GM19372 (cell line): ENCODE measurements at regions not wholly inside any gene's neighbourhood (a gene's known extent, or its start where the extent isn't known, plus 50 kb on each side); places are given as distances from the start of the nearest gene placed in this dataset.

ENCODE experiments used
- ATAC-seq: cut with Tn5 transposase; IDR thresholded peaks from one replicate; pipeline ENCODE4 v1.9.1; 2021; ENCODE audit warnings: mild to moderate bottlenecking, low read depth, moderate library complexity; ENCODE audit not compliant: unreplicated experiment

DNA sequence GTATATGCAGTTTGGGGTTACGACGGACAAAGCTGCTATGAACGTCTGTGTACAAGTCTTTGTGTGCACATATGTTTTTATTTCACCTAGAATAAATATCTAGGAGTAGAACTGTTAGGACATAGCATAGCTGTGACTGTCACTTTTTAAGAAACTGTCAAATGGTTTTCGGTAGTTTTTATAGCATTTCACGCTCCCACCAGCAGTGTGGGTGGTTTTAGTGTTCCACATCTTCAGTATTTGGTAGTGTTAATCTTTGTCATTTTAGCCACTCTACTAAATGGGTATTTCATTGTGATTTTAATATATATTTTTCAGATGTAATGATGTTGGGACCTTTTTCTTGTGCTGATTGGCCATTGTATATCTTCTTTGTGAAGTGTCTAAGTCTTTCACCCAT, 109.1 kb upstream of the BCAT1 start:
- ATAC-seq = no peak

DNA sequence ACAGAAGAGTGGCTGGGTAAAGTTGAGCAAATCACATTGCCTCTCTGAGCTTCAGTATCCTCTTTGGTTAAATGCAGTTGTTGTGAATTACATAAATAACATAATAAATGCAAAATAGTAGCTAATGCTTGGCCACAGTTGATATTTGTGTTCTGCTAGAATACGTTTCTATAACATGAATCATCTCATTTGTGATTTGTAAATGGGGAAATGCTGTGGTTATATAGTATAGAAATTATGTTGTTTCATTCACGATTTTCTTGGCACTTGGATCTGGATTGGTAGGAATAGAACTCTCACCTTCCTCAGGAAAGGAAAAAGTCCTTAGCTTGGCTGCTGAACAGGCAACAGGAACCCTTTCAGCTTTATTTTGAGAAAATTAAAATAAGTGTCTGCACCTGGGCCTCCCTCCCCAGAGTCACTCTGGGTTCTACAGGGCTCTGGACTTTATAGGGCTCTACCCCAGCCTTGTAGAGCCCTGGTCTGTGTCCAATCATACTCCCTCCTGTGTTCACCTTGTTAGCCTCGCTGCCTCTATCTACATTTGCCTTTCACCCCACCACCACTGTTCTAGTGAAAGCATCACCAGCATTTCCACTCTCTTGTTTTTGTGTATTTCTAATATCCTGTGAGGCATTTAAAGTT, 107.7 kb upstream of the BCAT1 start:
- ATAC-seq = no peak

GRCh38 chr12:25056011-25056410, 107.1 kb upstream of the BCAT1 start:
- no peak for ATAC-seq

GRCh38 chr12:25054783-25055144, 105.9 kb upstream of the BCAT1 start:
- ATAC-seq = no peak

- ATAC-seq = no peak
Measured at GRCh38 chr12:25054076-25054782, 105.3 kb upstream of the BCAT1 start.

DNA sequence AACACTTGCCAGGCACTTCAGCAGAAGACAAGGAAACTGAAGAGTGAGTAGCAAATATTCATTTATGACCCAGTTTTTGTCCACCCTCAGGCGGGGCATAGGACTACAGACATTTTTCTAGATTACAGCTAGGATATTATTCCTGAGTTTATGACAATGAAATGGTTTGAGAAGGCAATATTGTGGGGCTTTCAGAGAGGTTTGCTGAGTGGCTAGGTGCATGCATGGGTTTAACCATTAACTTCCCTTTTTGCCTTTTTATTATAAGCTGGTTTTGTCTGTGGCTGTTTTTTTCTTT, 104.0 kb upstream of the BCAT1 start:
- no peak for ATAC-seq

GRCh38 chr12:25052196-25052913, 103.5 kb upstream of the BCAT1 start:
- ATAC-seq = peak; percentile 63

DNA sequence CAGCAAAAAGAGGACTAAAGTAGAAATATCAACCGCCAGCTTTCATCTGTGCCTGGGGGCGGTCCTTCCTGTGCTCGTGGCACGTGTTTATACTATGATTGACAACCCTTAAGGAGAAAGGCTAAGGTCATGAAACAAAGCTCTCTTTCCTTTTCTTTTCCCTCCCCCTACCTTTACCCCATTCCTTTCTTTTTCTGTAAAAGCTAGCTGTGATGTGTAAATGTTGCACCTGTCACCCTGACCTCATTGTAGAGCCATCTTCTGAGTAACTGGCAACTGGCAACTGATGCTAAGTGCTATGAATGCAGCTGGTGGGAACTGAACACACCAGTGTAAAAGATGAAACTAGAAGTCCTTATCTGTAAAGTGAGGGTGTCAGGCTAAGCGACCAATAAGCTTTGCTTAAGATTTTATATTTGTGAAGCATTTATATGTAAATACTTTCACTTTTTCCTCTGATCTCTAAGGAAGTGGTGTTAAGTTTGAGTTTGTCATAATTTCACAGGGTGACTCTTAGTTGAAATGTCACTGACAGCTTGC, 102.8 kb upstream of the BCAT1 start:
- peak; percentile 45 for ATAC-seq

DNA sequence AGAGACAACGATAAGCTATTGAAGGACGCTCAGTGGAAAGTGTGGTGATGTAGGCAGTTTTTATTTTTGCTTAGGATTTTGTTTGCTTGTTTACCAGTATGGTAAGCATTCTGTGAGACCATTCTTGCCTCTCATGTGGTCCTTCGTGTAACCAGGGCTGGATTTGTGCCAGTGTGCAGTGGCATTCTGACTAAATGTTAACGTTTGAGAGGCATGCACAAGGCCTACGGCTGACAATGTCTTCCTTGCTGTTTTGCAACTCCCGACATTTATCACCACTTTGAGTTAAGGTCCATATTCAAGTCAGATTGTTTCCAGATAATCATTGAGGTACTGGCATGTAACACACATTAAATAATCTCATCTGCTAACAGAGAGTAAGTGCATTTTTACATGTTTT, 102.3 kb upstream of the BCAT1 start:
- ATAC-seq = no peak

DNA sequence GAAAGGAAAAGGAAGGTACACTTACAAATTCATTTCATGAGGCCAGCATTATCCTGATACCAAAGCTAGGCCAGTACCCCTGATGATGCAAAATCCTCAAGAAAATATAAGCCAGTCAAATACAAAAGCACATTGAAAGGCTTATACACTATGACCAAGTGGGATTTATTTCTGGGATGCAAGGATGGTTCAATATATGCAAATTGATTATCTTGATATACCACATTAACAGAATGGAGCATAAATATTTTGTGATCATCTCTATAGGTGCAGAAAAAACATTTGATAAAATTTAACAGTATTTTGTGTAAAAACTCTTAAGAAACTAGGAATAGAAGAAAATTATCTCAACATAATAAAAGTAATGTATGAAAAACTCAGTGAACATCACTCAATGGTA, 97.0 kb upstream of the BCAT1 start:
- no peak for ATAC-seq

DNA sequence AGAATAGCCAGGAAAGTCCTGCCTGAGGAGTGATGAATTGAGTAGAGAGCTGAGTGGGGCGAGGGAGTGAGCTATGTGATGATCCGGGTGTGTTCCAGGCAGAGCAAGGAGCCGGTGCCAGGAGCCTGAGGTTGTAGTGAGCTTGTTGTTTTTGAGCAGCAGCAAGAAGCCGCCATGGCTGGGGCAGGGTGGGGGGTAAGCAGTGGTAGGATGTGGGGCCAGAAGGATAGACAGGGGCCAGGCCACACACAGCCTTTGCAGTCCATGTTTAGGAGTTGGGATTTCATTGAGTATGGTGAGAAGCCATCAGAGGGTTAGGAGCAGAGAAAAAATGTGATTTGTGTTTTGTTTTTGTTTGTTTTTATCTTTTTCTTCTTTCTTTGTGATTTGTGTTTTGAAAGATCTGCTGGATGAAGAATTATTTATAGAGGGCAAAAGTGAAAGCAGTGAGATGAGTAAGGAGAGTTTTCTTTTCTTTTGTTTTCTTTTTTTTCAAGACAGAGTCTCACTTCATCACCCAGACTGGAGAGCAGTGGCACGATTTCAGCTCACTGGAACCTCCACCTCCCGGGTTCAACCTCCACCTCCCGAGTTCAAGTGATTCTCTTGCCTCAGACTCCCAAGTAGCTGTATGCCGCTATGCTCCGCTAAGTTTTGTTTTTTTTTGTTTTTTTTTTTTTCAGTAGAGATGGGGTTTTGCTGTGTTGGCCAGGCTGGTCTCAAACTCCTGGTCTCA, 92.3 kb upstream of the BCAT1 start:
- ATAC-seq = no peak

DNA sequence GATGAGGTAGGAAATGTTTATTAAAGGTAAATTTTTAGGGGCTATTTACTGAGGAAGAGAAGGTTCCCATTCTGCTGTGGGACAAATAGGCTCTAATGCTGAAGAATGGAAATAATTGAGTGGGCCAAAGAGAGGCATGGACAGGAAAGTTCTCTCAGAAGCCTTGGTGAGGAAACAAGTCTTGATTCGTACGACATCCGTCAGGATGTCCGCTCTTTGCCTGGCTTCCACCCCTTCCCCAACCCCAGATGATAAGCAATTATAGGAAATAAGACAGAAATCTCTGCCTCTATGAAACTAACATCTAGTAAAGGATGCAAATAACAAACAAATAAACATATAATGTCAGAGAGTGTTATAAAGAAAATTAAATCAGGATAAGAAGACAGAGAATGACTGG, 91.7 kb upstream of the BCAT1 start:
- ATAC-seq = no peak

GRCh38 chr12:25034676-25035075, 85.8 kb upstream of the BCAT1 start:
- no peak for ATAC-seq

GRCh38 chr12:25025951-25026490, 77.1 kb upstream of the BCAT1 start:
- no peak for ATAC-seq

- ATAC-seq = no peak
Measured at GRCh38 chr12:25025260-25025659, 76.4 kb upstream of the BCAT1 start.

DNA sequence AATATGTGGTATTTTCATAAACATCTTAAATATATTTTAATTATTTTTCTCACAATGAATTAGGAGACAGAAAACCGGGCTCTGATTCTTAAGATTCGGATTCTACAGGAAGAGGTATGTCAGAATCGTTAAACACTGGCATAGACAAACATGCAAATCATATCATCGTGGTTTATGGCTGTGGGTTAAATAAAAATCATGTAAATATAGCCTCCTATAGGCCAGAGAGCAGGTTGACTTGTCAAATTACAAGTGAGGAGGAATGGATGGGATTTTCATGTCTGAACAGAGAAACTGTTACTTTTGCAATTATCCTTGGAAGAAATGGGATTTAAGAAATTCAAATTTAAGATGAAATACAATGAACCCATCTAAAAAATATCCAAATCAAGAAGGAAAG, 74.9 kb upstream of the BCAT1 start:
- ATAC-seq = no peak

GRCh38 chr12:25020621-25021243, 71.8 kb upstream of the BCAT1 start:
- peak; percentile 72 for ATAC-seq

DNA sequence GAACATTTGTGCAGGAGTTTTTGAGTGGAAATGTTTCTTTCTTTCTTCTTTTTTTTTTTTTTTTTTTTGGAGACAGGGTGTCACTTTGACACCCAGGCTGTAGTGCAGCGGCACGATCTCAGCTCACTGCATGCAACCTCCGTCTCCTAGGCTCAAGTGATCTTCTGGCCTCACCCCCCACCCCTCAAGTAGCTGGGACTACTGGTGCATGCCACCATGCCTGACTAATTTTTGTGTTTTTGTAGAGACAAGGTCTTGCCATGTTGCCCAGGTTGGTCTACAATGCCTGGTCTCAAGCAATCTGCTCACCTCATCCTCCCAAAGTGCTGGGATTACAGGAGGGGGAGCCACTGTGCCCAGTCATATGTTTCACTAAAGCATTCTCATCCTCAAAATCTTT, 69.2 kb upstream of the BCAT1 start:
- no peak for ATAC-seq

- no peak for ATAC-seq
Measured at GRCh38 chr12:25017336-25017735, 68.4 kb upstream of the BCAT1 start.

DNA sequence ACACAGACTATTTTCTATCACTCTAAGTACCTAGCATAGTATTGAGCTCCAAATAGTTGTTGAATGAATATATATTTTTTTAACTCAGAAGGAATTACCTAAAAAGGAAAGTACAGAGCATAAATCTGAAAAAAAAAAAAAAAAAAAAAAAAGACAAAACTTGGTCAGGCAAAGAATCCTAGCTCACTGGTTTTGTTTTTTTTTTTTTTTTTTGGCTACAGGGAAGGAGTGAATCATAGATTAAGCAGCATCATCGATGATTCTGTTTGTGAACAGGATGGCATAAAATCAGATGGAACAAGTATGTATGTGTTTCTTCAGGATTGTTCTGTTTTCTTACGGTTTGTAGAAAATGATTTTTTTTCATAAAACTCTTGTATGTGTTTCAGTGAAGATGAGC, 66.1 kb upstream of the BCAT1 start:
- ATAC-seq = no peak
